Fibroblast of lung (primary cell): ENCODE measurements at regions not wholly inside any gene's neighbourhood (a gene's known extent, or its start where the extent isn't known, plus 50 kb on each side); places are given as distances from the start of the nearest gene placed in this dataset.
"Not testable (repeated sequence)": the region's sequence is repeated elsewhere in the genome, so short reads cannot be mapped to it uniquely, and the experiment has no call there.

ENCODE experiments used
- CTCF ChIP-seq, 2 donors: IDR thresholded peaks in 1 of 2; conservative IDR thresholded peaks in 1 of 2; 1 replicate in 1 of 2; 2 replicates in 1 of 2; pipeline ENCODE4 v1.5.1; 2011 to 2012; ENCODE audit warnings: low read length in 2 of 2, control low read depth in 1 of 2, inconsistent platforms in 1 of 2, low read depth in 1 of 2, mild to moderate bottlenecking in 1 of 2
- EZH2 ChIP-seq: IDR thresholded peaks from 2 replicates; pipeline ENCODE4 v1.5.1; 2012; ENCODE audit warnings: low read length, control low read depth, mild to moderate bottlenecking; ENCODE audit errors: missing control alignments

GRCh38 chr16:88268186-88268970 is 114.4 kb upstream of the ZNF469 start:
- not testable (repeated sequence) for TF ChIP-seq CTCF (conservative IDR thresholded peaks at IDR 0.05 in 1 of 2, IDR thresholded peaks at IDR 0.05 in 1 of 2; ENCODE audit: low read depth in 1 of 2, low read length in 2 of 2); EZH2
